Naive thymus-derived CD8-positive, alpha-beta T cell (primary cell): ENCODE measurements at regions not wholly inside any gene's neighbourhood (a gene's known extent, or its start where the extent isn't known, plus 50 kb on each side); places are given as distances from the start of the nearest gene placed in this dataset.

Source experiments
- ATAC-seq, 2 donors: fragments of 150-1000 bp; cut with Tn5 transposase in 1 of 2; sonication (Bioruptor Pico), chemical (Tn5 transposase) in 1 of 2; 1 replicate in 1 of 2; 2 replicates in 1 of 2; pipeline ENCODE4 v1.10.0; 2021; ENCODE audit warnings: mild to moderate bottlenecking in 2 of 2, moderate library complexity in 2 of 2
- POLR2A ChIA-PET: fragments of 350-600 bp; sonication (Branson Sonifier 250); formaldehyde crosslinking; loops from one replicate; lab custom pipeline; 2021; ENCODE audit warnings: antibody characterized with exemption; lab: Charles Lee
- DNase-seq, 10 donors: peaks; one replicate each; pipeline versions ENCODE4 v3.0.0 to v3.0.0-alpha.2; 2020 to 2022
- H3K27ac Mint-ChIP-seq, 10 donors: one replicate each; pipeline ENCODE4 v1.8.0; 2020 to 2022; ENCODE audit warnings: mild to moderate bottlenecking in 10 of 10, mixed read lengths in 10 of 10, moderate library complexity in 4 of 10, inconsistent platforms in 1 of 10
- H3K27me3 Mint-ChIP-seq, 5 donors: one replicate each; pipeline ENCODE4 v1.8.0; 2021 to 2022; ENCODE audit warnings: mixed read lengths in 5 of 5
- H3K36me3 Mint-ChIP-seq, 3 donors: one replicate each; pipeline ENCODE4 v1.8.0; 2020 to 2022; ENCODE audit warnings: mixed read lengths in 3 of 3, mild to moderate bottlenecking in 2 of 3, inconsistent platforms in 1 of 3
- H3K4me1 Mint-ChIP-seq, 4 donors: one replicate each; pipeline ENCODE4 v1.8.0; 2021 to 2022; ENCODE audit warnings: mixed read lengths in 4 of 4
- H3K4me3 Mint-ChIP-seq, 10 donors: one replicate each; pipeline ENCODE4 v1.8.0; 2020 to 2022; ENCODE audit warnings: mild to moderate bottlenecking in 10 of 10, mixed read lengths in 10 of 10, moderate library complexity in 6 of 10, inconsistent platforms in 1 of 10
- H3K9me3 Mint-ChIP-seq, 9 donors: one replicate each; pipeline ENCODE4 v1.8.0; 2020 to 2022; ENCODE audit warnings: mixed read lengths in 9 of 9, mild to moderate bottlenecking in 3 of 9, inconsistent platforms in 1 of 9, moderate library complexity in 1 of 9

DNA sequence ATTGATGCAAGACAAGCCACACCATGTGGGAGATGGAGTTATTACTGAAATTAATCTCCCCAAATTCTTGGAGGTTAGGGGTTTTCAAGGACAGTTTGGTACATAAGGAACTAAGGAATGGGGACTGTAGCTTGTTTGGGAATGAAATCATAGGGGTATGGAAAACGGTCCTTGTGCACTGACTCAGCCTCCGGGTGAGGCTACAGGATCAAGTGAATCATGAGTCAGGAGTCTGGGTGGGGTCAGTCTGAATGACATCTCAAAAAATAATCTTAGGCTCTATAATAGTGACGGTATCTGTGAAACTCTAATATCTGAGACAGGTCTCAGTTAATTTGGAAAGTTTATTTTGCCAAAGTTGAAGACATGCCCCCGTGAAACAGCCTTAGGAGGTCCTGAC, 128.5 kb upstream of the CYSLTR1 start:
- H3K27me3 Mint-ChIP-seq, result no peaks in the 10 kb centered on the region
- no peak overlapping the region for H3K27ac Mint-ChIP-seq
- ATAC-seq, result no peak
- H3K9me3 Mint-ChIP-seq, result peaks cover 0 to 34% (median 5%) of the 10 kb centered on the region in 9 donors
- peaks cover 0 to 6% (median 0%) of the 10 kb centered on the region in 3 donors for H3K36me3 Mint-ChIP-seq
- no peak for DNase-seq
- H3K4me1 Mint-ChIP-seq, result no peaks in the 10 kb centered on the region
- no peak overlapping the region for H3K4me3 Mint-ChIP-seq
- POLR2A ChIA-PET, result no interaction called here

DNA sequence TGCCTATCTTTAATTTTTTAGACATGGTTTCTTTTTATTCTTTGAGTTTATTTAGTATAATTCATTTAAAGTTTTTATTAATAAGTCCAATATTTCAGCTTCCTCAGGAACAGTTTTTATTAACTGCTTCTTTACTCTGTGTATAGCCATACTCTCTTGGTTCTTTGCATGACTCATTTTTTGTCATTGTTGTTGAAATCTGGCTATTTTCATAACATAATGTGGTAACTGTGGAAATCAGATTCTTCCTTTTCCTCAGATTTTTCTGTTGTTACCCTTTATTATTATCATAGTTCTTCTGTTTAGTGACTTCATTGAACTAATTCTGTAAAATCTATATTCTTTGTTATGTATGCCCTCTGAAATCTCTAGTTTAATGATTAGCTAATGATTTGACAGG, 124.9 kb upstream of the CYSLTR1 start:
- Mint-ChIP-seq H3K27me3 (no peaks in the 10 kb centered on the region), H3K36me3 (peaks cover 0 to 17% (median 3%) of the 10 kb centered on the region in 3 donors), H3K27ac (no peak overlapping the region), H3K9me3 (peaks cover 0 to 22% (median 10%) of the 10 kb centered on the region in 9 donors), H3K4me1 (no peaks in the 10 kb centered on the region), H3K4me3 (no peak overlapping the region)
- POLR2A ChIA-PET, result no interaction called here
- ATAC-seq, result no peak
- no peak for DNase-seq

DNA sequence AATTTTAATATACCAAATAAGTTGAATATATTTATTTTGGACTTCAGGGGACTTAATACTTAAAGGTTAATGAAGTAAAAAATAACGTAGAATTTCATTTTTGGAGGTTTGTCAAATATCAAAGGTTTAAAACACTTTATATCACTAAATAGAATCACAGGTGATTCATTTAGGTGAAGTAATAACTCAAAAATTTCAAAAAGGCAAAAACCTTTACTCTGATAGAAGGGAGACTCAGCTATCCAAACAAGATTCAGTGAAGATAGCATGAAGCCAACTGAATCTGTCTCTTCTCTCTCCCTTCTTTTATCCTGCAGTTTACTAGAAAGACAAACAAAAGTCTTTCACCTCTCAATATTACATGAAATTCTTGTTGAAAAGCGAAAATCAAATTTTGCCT, 110.2 kb upstream of the CYSLTR1 start:
- no peak overlapping the region for H3K27ac Mint-ChIP-seq
- DNase-seq (no peak), ATAC-seq (no peak)
- H3K4me1 Mint-ChIP-seq, result peaks cover 0 to 2% (median 0%) of the 10 kb centered on the region in 4 donors
- H3K36me3 Mint-ChIP-seq, result no peaks in the 10 kb centered on the region
- POLR2A ChIA-PET, result no interaction called here
- H3K9me3 Mint-ChIP-seq, result peaks cover 0 to 4% (median 0%) of the 10 kb centered on the region in 9 donors
- H3K27me3 Mint-ChIP-seq, result no peaks in the 10 kb centered on the region
- no peak overlapping the region for H3K4me3 Mint-ChIP-seq

DNA sequence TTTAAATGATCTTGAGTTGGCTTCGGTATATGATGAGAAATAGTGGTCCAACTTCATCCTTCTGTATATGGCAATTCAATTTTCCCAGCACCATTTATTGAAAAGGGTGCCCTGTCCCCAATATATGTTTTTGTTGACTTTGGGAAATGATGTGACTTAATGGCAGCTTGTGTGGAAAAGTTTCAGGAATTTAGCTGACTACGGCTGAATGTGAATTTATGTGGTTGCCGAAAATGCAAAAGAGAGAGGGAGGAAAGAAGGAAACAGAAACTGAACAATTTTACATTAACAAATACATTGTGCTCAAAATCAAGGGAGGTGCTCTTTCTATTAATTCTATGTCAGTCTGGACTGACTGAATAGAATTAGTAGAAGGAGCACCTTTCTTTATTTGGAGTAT, 101.8 kb upstream of the CYSLTR1 start:
- Mint-ChIP-seq H3K36me3 (no peaks in the 10 kb centered on the region), H3K9me3 (peaks cover 0 to 10% (median 2%) of the 10 kb centered on the region in 9 donors), H3K4me1 (peaks cover 0 to 3% (median 0%) of the 10 kb centered on the region in 4 donors), H3K27ac (peak overlapping the region in 1 of 10 donors; percentile 26), H3K27me3 (no peaks in the 10 kb centered on the region), H3K4me3 (no peak overlapping the region)
- ATAC-seq, result no peak
- DNase-seq, result no peak
- POLR2A ChIA-PET, result no interaction called here

- Mint-ChIP-seq H3K27ac (no peak overlapping the region), H3K27me3 (no peaks in the 10 kb centered on the region), H3K36me3 (peaks cover 0 to 17% (median 9%) of the 10 kb centered on the region in 3 donors), H3K9me3 (peaks cover 0 to 32% (median 11%) of the 10 kb centered on the region in 9 donors), H3K4me3 (no peak overlapping the region), H3K4me1 (no peaks in the 10 kb centered on the region)
- no peak for DNase-seq
- no peak for ATAC-seq
- POLR2A ChIA-PET, result no interaction called here
Measured at GRCh38 chrX:78388663-78389062, 61.3 kb upstream of the CYSLTR1 start.

DNA sequence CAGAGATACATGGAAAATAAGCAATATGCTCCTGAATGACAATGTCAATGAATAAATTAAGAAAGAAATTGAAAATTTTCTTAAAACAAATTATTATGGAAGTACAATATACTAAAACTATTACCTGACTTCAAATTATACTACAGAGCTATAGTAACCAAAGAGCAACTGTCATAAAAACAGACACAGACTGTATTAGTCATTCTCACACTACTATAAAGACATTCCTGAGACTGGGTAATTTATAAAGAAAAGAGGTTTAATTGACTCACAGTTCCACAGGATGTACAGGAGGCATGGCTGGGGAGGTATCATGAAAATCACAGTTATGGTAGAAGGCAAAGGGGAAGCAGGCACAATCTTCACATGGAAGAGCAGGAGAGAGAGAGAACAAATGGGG, 60.0 kb upstream of the CYSLTR1 start:
- ATAC-seq (no peak), DNase-seq (no peak)
- no peaks in the 10 kb centered on the region for H3K4me1 Mint-ChIP-seq
- no peak overlapping the region for H3K27ac Mint-ChIP-seq
- no peak overlapping the region for H3K4me3 Mint-ChIP-seq
- no peaks in the 10 kb centered on the region for H3K27me3 Mint-ChIP-seq
- POLR2A ChIA-PET, result no interaction called here
- peaks cover 0 to 17% (median 9%) of the 10 kb centered on the region in 3 donors for H3K36me3 Mint-ChIP-seq
- peaks cover 0 to 32% (median 11%) of the 10 kb centered on the region in 9 donors for H3K9me3 Mint-ChIP-seq

GRCh38 chrX:78384486-78384885, 57.1 kb upstream of the CYSLTR1 start:
- H3K27ac Mint-ChIP-seq, result no peak overlapping the region

GRCh38 chrX:78383594-78383993, 56.2 kb upstream of the CYSLTR1 start:
- DNase-seq (no peak), ATAC-seq (no peak)
- Mint-ChIP-seq H3K27ac (no peak overlapping the region), H3K36me3 (peaks cover 0 to 6% (median 3%) of the 10 kb centered on the region in 3 donors), H3K4me1 (peaks cover 0 to 6% (median 0%) of the 10 kb centered on the region in 4 donors), H3K27me3 (no peaks in the 10 kb centered on the region), H3K9me3 (peaks cover 0 to 29% (median 4%) of the 10 kb centered on the region in 9 donors), H3K4me3 (no peak overlapping the region)
- POLR2A ChIA-PET, result no interaction called here

More at GRCh38 chrX:78384486-78384885, 57.1 kb upstream of the CYSLTR1 start:
- H3K4me1 Mint-ChIP-seq, result no peaks in the 10 kb centered on the region
- ATAC-seq (no peak), DNase-seq (no peak)
- H3K36me3 Mint-ChIP-seq, result peaks cover 0 to 13% (median 7%) of the 10 kb centered on the region in 3 donors
- POLR2A ChIA-PET, result no interaction called here
- no peaks in the 10 kb centered on the region for H3K27me3 Mint-ChIP-seq
- H3K9me3 Mint-ChIP-seq, result peaks cover 0 to 38% (median 10%) of the 10 kb centered on the region in 9 donors
- no peak overlapping the region for H3K4me3 Mint-ChIP-seq

DNA sequence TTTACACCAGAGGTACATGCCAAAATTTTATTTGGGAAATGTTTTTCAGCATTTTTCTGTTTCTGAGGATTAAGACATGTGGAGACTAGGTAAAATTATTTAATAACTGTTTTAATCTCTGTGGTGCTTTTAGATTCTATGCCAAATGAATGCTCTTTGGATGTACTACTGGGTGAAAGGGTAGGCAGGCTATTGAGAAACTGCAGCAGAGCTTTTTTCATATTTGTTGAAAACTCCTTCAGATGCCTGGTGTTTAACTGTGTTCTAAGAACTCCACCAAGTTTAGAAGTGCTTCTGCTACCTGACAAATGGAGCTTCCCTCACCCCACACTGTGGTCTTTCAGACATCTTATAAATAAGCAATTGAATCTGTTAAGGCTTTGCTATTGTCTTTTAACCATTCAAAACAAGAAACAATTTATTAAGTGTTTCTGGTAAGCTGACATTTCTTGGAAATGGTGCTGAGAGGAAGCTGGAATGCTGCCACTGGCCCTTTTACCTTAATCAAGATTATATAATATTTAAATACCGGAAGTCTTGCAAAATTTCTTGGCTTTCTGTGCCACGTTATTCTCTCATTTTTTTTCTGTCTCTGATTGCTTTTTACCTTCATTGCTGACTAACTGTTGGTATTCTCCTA, 51.2 kb upstream of the CYSLTR1 start:
- peaks cover 0 to 13% (median 2%) of the 10 kb centered on the region in 9 donors for H3K9me3 Mint-ChIP-seq
- no peaks in the 10 kb centered on the region for H3K36me3 Mint-ChIP-seq
- ATAC-seq, result no peak
- peak overlapping the region in 1 of 10 donors; percentile 58 for H3K27ac Mint-ChIP-seq
- peak overlapping the region in 4 of 10 donors; percentile 1 to 58 (median 9) for H3K4me3 Mint-ChIP-seq
- H3K27me3 Mint-ChIP-seq, result no peaks in the 10 kb centered on the region
- H3K4me1 Mint-ChIP-seq, result peaks cover 0 to 18% (median 1%) of the 10 kb centered on the region in 4 donors
- POLR2A ChIA-PET, result no interaction called here
- DNase-seq, result no peak
